GM21390 (cell line): ENCODE measurements at regions not wholly inside any gene's neighbourhood (a gene's known extent, or its start where the extent isn't known, plus 50 kb on each side); places are given as distances from the start of the nearest gene placed in this dataset.

Source experiments
- ATAC-seq: cut with Tn5 transposase; IDR thresholded peaks from one replicate; pipeline ENCODE4 v1.9.1; 2021; ENCODE audit not compliant: unreplicated experiment

DNA sequence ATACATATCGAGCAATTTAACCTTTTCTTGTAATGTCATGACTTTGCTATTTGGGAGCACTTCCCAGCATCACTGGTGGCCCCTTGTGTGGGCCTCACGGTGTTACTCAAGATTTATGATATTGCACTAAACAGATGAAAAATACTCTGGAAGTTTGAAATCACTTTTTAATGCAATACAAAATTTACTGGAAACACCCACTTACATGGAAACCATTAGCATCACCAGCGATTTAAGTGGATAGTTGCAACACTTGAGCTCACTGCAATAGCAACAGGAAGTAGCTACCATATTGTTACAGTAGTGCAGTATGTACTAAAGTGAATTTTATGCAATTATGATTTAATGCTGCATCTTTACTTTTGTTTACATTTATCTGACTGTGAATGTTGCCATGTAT lies 184.4 kb downstream of the MDFIC start:
- no peak for ATAC-seq

DNA sequence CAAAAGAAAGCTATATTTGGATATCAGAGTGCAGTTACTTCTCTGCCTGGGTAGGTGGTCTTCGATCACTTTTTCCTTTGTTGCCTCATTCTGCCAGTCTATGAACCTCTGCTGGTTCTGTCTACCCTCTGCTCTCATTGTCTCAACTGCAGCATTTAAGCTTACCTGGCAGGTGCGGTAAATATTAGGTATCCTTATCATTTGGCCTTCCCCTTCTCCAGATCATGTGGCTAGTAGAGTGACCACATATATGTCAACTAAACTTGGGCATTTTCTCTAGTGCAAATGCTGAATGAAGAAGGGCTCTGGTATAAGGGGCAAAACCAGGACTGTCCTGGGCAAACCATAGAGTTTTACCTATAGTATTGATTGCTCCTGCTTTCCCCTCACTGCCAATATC lies 180.8 kb downstream of the MDFIC start:
- ATAC-seq: no peak

DNA sequence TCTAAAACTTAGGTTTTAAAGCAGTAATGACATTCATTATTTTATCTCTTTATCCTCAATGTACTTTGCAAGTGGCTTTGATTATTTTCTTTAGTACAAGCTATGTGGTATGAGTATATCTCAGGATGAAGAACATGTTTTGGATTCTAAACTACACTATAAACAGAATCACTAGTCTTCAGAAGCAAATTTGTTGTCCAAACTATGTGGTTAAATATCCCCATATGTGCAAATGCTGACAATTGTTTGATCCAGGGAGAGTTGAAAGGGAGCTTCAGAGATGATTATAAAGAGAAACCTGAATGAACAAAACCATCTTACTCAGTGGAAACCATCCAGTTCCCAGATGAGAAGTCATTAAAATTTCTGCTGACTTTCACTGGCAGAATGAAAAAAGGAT lies 179.3 kb downstream of the MDFIC start:
- ATAC-seq: no peak

DNA sequence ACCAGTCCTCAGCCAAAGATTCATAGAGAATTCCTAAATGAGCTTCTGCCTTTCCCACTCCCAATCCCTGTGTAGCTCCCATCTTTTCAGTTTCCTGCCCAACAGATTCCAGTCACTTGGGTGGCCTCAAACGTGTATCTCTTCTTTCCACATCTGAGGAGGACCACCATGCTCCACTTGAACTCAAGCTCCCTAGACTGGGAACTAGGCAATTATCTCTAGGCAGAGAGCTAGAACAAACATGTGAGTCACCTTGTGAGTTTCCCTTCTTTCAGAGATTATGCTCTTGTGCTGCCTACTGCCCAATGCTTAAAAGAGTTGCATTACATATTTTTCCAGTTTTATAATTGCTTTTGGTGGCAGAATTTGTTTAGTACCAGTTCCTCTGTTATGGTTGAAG lies 178.0 kb downstream of the MDFIC start:
- ATAC-seq: no peak

DNA sequence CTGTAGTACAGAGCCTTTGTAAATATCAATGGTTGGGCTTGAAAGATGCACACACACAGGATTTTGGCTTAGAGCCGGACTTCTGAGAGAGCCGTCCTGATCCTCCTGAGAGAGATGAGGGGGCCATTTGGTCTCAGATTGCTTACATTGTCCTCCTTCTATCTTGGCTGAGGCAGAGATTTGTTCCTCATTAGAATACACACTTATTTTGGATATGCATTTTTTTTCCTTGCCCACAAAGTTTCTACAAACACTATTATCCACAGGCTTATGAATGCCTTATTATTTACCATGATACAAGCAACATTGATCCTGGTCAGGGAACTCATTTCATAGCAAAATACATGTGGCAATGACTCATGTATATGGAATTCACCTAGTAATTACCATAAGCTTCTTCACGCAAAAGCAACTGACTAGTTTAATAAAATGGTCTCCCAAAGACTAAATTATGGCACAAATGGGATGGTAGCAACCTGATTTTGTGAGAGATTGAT lies 175.3 kb downstream of the MDFIC start:
- ATAC-seq: no peak

DNA sequence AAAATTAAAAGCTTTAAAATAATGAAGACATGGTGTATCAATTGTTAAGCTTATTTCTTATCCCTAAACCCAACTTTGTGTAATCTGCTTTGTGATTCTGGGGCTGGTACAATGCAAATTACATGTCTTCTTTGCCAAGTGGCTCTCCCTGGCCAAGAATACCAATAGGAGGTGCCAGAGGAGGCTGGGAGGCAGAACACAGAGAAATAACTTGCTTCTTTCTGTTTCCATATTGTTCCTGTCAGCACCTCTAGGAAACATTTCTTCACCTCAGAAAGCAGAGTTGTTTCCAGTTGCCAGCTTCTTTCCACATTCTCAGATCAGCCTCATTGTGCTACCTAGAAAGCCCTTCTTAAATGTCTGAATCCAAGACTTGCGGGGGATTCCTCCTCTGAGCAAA lies 174.4 kb downstream of the MDFIC start:
- no peak for ATAC-seq

DNA sequence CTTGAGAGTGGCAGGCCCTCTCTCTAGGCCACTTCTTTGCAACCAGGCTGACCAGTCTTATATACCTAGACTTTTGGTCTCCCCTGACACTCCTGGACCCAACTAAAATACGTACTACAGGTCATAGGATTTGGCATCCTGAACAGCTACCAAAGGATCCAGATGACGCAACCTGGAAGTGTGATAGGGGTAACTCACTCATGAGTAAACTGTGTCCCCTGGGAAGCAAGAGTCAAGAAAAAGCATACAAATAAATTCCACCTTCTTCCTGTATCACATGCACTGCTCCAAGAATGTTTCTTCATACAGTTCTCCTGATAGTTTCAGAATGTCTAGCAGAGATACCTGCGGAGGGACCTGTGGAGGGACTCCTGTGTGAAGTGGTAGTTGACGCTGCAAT lies 172.3 kb downstream of the MDFIC start:
- no peak for ATAC-seq

DNA sequence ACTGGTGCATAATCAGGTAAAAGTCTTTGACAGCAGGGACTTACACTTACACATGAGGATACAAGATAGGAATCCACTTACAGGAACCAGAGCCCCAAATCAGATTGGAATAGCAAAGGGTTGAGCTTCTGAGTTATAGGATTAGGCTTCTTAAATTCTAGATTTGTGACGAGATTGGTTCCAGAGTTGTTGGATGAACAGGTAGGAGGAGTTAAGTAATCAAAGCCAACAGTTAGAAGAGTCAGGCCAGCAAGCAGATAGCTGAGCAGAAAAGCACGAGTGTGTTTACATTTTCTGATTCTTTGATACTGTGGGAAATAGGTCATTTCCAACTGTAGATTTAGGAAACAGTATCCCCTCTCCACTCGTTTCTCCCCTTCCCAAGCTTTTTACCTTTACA lies 167.0 kb downstream of the MDFIC start:
- ATAC-seq: no peak

DNA sequence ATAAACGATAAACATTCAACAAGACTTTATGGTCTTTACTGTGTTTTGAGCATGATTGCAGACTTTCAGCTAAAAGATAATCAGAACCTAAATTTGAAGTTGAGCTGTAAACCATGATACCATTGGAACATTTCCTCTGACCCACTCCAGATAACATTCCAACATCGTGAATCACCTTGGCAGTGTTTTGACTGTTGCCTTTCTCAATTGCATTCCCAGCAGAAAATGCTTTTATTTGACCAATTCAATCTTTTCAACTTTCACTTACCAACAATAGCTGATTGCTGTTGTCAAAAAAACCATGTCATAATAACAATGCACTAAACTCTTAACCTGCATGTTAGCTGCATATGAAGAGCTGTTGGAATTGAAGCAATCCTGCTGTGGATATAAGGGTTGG lies 165.5 kb downstream of the MDFIC start:
- ATAC-seq: no peak

DNA sequence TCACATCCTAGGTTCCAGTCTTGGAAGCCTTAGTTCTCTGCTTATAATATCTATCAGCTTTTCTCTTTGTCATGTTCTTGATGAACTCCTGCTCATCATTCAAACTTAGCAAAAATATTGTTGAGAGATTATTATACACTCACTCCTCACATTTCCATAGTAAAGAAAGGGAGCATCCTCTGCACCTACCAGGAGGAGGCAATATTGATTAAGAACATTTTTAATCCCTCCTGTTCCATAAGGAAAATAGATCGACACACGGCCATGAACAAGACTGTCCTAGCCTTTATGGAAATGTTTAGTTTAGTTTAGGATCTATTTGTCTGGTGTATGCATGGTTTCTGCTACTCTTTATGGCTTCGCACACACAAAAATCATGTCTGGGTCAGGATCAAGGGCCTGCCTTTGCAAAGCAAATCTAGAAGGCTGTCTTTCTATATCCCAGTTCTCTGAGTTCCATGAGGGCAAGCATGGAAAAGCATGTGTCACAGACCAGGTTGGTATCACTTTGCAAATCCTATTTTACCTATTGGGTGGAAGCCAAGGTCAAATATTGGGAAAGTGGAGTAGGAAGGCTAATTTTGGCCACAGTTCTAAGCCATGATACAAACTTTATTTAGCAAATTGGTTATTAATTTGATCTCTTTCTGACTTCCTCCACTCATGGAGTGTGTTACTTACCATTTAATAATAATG lies 164.4 kb downstream of the MDFIC start:
- no peak for ATAC-seq

DNA sequence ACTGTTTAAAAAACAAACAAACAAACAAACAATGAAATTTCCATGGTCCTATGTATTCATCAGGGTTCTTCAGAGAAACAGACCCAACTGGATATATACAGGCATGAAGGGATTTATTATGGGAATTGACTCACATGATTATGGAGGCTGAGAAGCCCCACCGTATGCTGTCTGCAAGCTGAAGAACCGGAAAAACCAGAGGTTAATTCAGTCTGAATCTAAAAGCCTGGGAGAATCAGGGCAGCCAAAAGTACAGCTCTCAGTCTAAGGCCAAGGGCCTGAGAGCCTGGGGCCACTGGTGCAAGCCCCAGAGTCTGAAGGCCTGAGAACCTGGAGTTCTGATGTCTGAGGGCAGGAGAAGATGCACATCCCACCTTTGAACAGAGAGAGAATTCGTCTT lies 163.5 kb downstream of the MDFIC start:
- no peak for ATAC-seq

DNA sequence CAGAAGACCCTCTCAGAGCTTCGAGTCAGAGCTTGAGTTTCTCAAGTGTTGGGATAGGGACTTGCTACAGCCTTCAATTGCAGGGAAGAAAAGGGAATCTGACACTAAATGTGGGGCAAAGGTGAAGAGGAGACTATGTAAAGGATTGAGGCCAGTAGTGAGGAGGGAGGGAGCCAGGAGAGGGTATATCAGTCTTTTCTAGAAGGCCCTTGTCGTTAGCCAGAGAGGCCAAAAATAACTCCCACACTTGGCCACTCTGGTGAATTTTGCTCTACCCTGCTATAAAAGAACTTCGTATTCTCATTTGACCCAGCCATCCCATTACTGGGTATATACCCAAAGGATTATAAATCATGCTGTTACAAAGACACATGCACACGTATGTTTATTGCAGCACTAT lies 162.0 kb downstream of the MDFIC start:
- ATAC-seq: no peak

DNA sequence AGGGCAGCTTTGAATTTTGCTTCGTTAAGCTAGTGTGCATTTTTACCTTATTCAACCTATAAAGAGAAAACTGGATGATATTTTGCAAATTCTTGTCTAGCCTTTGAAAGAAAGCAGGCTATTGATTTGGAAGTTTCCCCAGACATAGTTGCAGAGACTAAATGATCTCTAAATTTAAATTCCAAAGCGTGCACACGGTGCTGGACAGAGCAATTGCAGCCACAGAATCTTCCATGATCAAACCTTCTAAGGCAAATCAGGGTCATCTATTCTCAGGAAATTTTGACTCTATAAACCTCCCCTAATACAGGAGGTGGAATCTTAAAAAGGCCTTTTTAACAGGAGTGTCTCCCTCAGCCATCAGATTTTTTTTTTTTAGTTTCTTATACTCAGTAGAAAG lies 159.9 kb downstream of the MDFIC start:
- ATAC-seq: no peak

DNA sequence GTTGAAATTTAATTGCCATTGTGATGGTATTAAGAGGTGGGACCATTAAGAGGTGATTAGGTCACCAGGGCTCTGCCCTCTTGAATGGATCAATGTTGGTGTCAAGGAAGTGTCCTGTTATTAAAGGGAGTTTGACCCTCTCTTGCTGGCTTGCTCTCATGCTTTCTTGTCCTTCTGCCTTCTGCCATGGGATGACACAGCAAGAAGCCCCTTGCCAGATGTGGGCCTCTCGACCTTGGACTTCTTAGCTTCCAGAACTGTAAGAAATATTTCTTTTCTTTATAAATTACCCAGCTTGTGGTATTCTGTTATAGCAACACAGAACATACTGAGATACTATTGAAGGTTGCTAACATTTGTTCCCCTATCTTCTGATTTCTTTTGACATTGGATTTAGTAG lies 157.0 kb downstream of the MDFIC start:
- no peak for ATAC-seq

DNA sequence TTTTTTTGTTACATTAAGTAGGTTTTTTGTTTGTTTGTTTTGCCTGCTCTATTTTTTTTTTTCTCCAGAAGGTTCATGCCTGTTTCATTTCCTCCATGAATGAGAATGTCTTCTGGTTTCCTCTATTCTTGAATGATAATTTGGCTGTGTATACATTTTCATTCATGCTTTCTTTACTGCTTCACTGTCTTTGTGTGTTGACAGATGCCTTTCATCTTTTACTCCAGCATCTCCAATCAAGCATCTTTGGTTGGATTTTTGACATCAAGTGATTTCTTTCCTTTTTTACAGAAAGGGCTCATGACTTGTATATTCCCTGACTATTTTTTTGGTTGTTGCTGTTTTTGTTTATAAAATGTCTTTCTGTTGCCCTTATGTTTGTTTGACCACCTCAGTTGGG lies 156.5 kb downstream of the MDFIC start:
- no peak for ATAC-seq

DNA sequence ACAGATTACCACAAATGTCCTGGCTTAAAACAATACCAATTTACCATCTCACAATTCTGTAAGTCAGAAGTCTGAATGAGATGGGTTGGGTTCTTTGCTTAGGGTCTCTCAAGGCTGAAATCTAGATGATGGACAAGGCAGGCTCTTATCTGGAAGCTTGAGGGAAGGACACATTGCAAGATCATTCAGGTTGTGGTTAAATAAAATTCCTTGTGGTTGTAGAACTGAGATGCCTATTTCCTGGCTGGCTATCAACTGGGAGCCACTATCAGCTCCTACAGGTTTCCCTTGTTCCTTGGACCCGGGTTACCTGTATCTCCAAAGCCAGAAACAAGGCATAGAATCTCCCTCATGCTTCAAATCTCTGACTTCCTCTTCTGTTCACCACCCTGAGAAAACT lies 148.4 kb downstream of the MDFIC start:
- no peak for ATAC-seq
